ENCODE measurements at regions not wholly inside any gene's neighbourhood (a gene's known extent, or its start where the extent isn't known, plus 50 kb on each side); places are given as distances from the start of the nearest gene placed in this dataset.

- BruUV-seq (replicated peaks): no TSS peak
- TF ChIP-seq CTCF (IDR thresholded peaks at IDR 0.05; ENCODE audit: insufficient read depth in 1 of 2, low read depth in 1 of 2, low read length in 1 of 2, severe bottlenecking in 1 of 2, unreplicated experiment in 1 of 2): no peak
- Histone ChIP-seq H3K27me3 (replicated peaks; ENCODE audit: control insufficient read depth, insufficient read depth, low read length) (no peaks in the 10 kb centered on the region), H3K9me3 (no peaks in the 10 kb centered on the region), H3K4me1 (no peaks in the 10 kb centered on the region), H3K36me3 (ENCODE audit: control insufficient read depth, insufficient read depth, low read length) (no peaks in the 10 kb centered on the region), H3K4me3 (ENCODE audit: low read depth, low read length) (no peak overlapping the region)
- CTCF ChIA-PET: no interaction called here
- POLR2A ChIA-PET: no interaction called here
- Mint-ChIP-seq H3K4me3 (ENCODE audit: unreplicated experiment) (no peak overlapping the region), H3K27me3 (ENCODE audit: insufficient read depth, unreplicated experiment) (peaks cover 6% of the 10 kb centered on the region), H3K9me3 (ENCODE audit: unreplicated experiment) (no peaks in the 10 kb centered on the region), H3K36me3 (ENCODE audit: insufficient read depth, unreplicated experiment) (no peaks in the 10 kb centered on the region), H3K4me1 (ENCODE audit: low read depth, unreplicated experiment) (no peaks in the 10 kb centered on the region), H3K27ac (ENCODE audit: unreplicated experiment) (no peak overlapping the region)
- no peak for DNase-seq
- intact Hi-C loops (cut with micrococcal nuclease; ENCODE audit: unreplicated experiment): no loop called here
Observed at GRCh38 chr18:1435487-1435886, 530.8 kb downstream of the ADCYAP1 start.

GRCh38 chr18:1436199-1436598, 531.5 kb downstream of the ADCYAP1 start:
- Histone ChIP-seq H3K36me3 (ENCODE audit: control insufficient read depth, insufficient read depth, low read length) (no peaks in the 10 kb centered on the region), H3K9me3 (no peaks in the 10 kb centered on the region), H3K4me3 (ENCODE audit: low read depth, low read length) (no peak overlapping the region), H3K4me1 (no peaks in the 10 kb centered on the region), H3K27me3 (replicated peaks; ENCODE audit: control insufficient read depth, insufficient read depth, low read length) (no peaks in the 10 kb centered on the region)
- no peak overlapping the region for H3K4me3 Mint-ChIP-seq (ENCODE audit: unreplicated experiment)
- no peak for DNase-seq
- CTCF ChIA-PET: no interaction called here
- H3K9me3 Mint-ChIP-seq (ENCODE audit: unreplicated experiment): no peaks in the 10 kb centered on the region
- intact Hi-C loops (cut with micrococcal nuclease; ENCODE audit: unreplicated experiment): no loop called here
- no TSS peak for BruUV-seq (replicated peaks)
- H3K36me3 Mint-ChIP-seq (ENCODE audit: insufficient read depth, unreplicated experiment): no peaks in the 10 kb centered on the region
- peaks cover 2% of the 10 kb centered on the region for H3K27me3 Mint-ChIP-seq (ENCODE audit: insufficient read depth, unreplicated experiment)
- POLR2A ChIA-PET: no interaction called here
- TF ChIP-seq CTCF (IDR thresholded peaks at IDR 0.05; ENCODE audit: insufficient read depth in 1 of 2, low read depth in 1 of 2, low read length in 1 of 2, severe bottlenecking in 1 of 2, unreplicated experiment in 1 of 2): no peak
- H3K4me1 Mint-ChIP-seq (ENCODE audit: low read depth, unreplicated experiment): no peaks in the 10 kb centered on the region
- no peak overlapping the region for H3K27ac Mint-ChIP-seq (ENCODE audit: unreplicated experiment)

- H3K4me1 Mint-ChIP-seq (ENCODE audit: low read depth, unreplicated experiment): no peaks in the 10 kb centered on the region
- no peaks in the 10 kb centered on the region for H3K36me3 Mint-ChIP-seq (ENCODE audit: insufficient read depth, unreplicated experiment)
- Histone ChIP-seq H3K9me3 (no peaks in the 10 kb centered on the region), H3K27me3 (replicated peaks; ENCODE audit: control insufficient read depth, insufficient read depth, low read length) (no peaks in the 10 kb centered on the region), H3K4me3 (ENCODE audit: low read depth, low read length) (no peak overlapping the region), H3K36me3 (ENCODE audit: control insufficient read depth, insufficient read depth, low read length) (no peaks in the 10 kb centered on the region), H3K4me1 (no peaks in the 10 kb centered on the region)
- CTCF ChIA-PET: no interaction called here
- no peak overlapping the region for H3K27ac Mint-ChIP-seq (ENCODE audit: unreplicated experiment)
- intact Hi-C loops (cut with micrococcal nuclease; ENCODE audit: unreplicated experiment): no loop called here
- peaks cover 2% of the 10 kb centered on the region for H3K27me3 Mint-ChIP-seq (ENCODE audit: insufficient read depth, unreplicated experiment)
- no TSS peak for BruUV-seq (replicated peaks)
- no peak for DNase-seq
- POLR2A ChIA-PET: no interaction called here
- no peak for TF ChIP-seq CTCF (IDR thresholded peaks at IDR 0.05; ENCODE audit: insufficient read depth in 1 of 2, low read depth in 1 of 2, low read length in 1 of 2, severe bottlenecking in 1 of 2, unreplicated experiment in 1 of 2)
- no peaks in the 10 kb centered on the region for H3K9me3 Mint-ChIP-seq (ENCODE audit: unreplicated experiment)
- H3K4me3 Mint-ChIP-seq (ENCODE audit: unreplicated experiment): no peak overlapping the region
Observed at GRCh38 chr18:1438458-1438910, 533.8 kb downstream of the ADCYAP1 start.

All from Caco-2 (cell line).